H9 (cell line): ENCODE measurements at regions not wholly inside any gene's neighbourhood (a gene's known extent, or its start where the extent isn't known, plus 50 kb on each side); places are given as distances from the start of the nearest gene placed in this dataset.

Experiments
- DNase-seq: peaks from one replicate; pipeline ENCODE4 v3.0.0-alpha.2; 2017
- H2AFZ ChIP-seq: one replicate; pipeline ENCODE4 v1.6.1; 2013; ENCODE audit warnings: mild to moderate bottlenecking, low read length, control low read depth, moderate library complexity
- H2AK5ac ChIP-seq: 2 replicates; pipeline ENCODE4 v1.6.1; 2013; ENCODE audit warnings: low read length, control low read depth, mixed read lengths; ENCODE audit not compliant: insufficient read length
- H2BK120ac ChIP-seq: one replicate; pipeline ENCODE4 v1.6.1; 2013; ENCODE audit warnings: low read depth, mild to moderate bottlenecking, low read length, control low read depth, inconsistent platforms; ENCODE audit not compliant: poor library complexity, severe bottlenecking
- H2BK12ac ChIP-seq: 2 replicates; pipeline ENCODE4 v1.6.1; 2013; ENCODE audit warnings: low read length, control low read depth, mixed read lengths, low read depth; ENCODE audit not compliant: insufficient read length
- H2BK15ac ChIP-seq: 2 replicates; pipeline ENCODE4 v1.6.1; 2013; ENCODE audit warnings: low read depth, low read length, control low read depth
- H2BK20ac ChIP-seq: one replicate; pipeline ENCODE4 v1.6.1; 2013; ENCODE audit warnings: low read depth, mild to moderate bottlenecking, low read length, control low read depth, inconsistent platforms; ENCODE audit not compliant: poor library complexity, severe bottlenecking
- H2BK5ac ChIP-seq: 2 replicates; pipeline ENCODE4 v1.6.1; 2013; ENCODE audit warnings: low read length, control low read depth, mixed read lengths; ENCODE audit not compliant: insufficient read length
- H3K14ac ChIP-seq: 2 replicates; pipeline ENCODE4 v1.6.1; 2013; ENCODE audit warnings: low read length, control low read depth; ENCODE audit not compliant: insufficient read depth
- H3K18ac ChIP-seq: 2 replicates; pipeline ENCODE4 v1.6.1; 2013; ENCODE audit warnings: low read depth, mild to moderate bottlenecking, mixed read lengths, low read length, control low read depth; ENCODE audit not compliant: insufficient read length
- H3K23ac ChIP-seq: 2 replicates; pipeline ENCODE4 v1.6.1; 2013; ENCODE audit warnings: low read length, control low read depth, mixed read lengths, low read depth; ENCODE audit not compliant: insufficient read length
- H3K23me2 ChIP-seq: 2 replicates; pipeline ENCODE4 v1.6.1; 2013; ENCODE audit warnings: low read depth, mild to moderate bottlenecking, mixed read lengths, low read length, control low read depth; ENCODE audit not compliant: insufficient read length, poor library complexity, severe bottlenecking
- H3K27ac ChIP-seq: 2 replicates; pipeline ENCODE4 v1.5.1; 2013; ENCODE audit warnings: low read length, control low read depth, mixed read lengths, low read depth; ENCODE audit not compliant: insufficient read length
- H3K27me3 ChIP-seq: 2 replicates; pipeline ENCODE4 v1.6.1; 2013; ENCODE audit warnings: low read length, control low read depth, inconsistent platforms; ENCODE audit not compliant: insufficient read depth
- H3K4ac ChIP-seq: 2 replicates; pipeline ENCODE4 v1.6.1; 2013; ENCODE audit warnings: low read depth, mild to moderate bottlenecking, control low read depth, inconsistent platforms, low read length, moderate library complexity
- H3K4me1 ChIP-seq: 2 replicates; pipeline ENCODE4 v1.6.1; 2013; ENCODE audit warnings: low read length, control low read depth, inconsistent platforms; ENCODE audit not compliant: insufficient read depth
- H3K4me2 ChIP-seq: 2 replicates; pipeline ENCODE4 v1.6.1; 2013; ENCODE audit warnings: low read length, control low read depth, mixed read lengths; ENCODE audit not compliant: insufficient read length, insufficient read depth
- H3K56ac ChIP-seq: 2 replicates; pipeline ENCODE4 v1.6.1; 2013; ENCODE audit warnings: low read depth, mild to moderate bottlenecking, mixed read lengths, low read length, control low read depth; ENCODE audit not compliant: insufficient read length
- H3K79me1 ChIP-seq: 2 replicates; pipeline ENCODE4 v1.6.1; 2013; ENCODE audit warnings: low read depth, mild to moderate bottlenecking, moderate library complexity, low read length, control low read depth, inconsistent platforms; ENCODE audit not compliant: insufficient read depth, poor library complexity, severe bottlenecking
- H3K79me2 ChIP-seq: 2 replicates; pipeline ENCODE4 v1.6.1; 2013; ENCODE audit warnings: low read length, control low read depth, inconsistent platforms; ENCODE audit not compliant: insufficient read depth
- H3K9ac ChIP-seq: 2 replicates; pipeline ENCODE4 v1.6.1; 2013; ENCODE audit warnings: low read length, control low read depth, mixed read lengths; ENCODE audit not compliant: insufficient read length; ENCODE audit errors: extremely low read depth
- H3K9me3 ChIP-seq: one replicate; pipeline ENCODE4 v1.6.1; 2013; ENCODE audit warnings: low read depth, low read length, inconsistent platforms; ENCODE audit not compliant: control insufficient read depth
- H3T11ph ChIP-seq: one replicate; pipeline ENCODE4 v1.6.1; 2013; ENCODE audit warnings: mild to moderate bottlenecking, low read length, control low read depth, inconsistent platforms
- H4K20me1 ChIP-seq: one replicate; pipeline ENCODE4 v1.6.1; 2013; ENCODE audit not compliant: control insufficient read depth, insufficient read length, insufficient read depth
- H4K5ac ChIP-seq: 2 replicates; pipeline ENCODE4 v1.6.1; 2013; ENCODE audit warnings: low read depth, mild to moderate bottlenecking, mixed read lengths, low read length, control low read depth; ENCODE audit not compliant: insufficient read length
- H4K8ac ChIP-seq: replicated peaks from 2 replicates; pipeline ENCODE4 v1.6.1; 2013; ENCODE audit warnings: low read length, control low read depth, mixed read lengths, low read depth; ENCODE audit not compliant: insufficient read length
- H4K91ac ChIP-seq: 2 replicates; pipeline ENCODE4 v1.6.1; 2013; ENCODE audit warnings: low read depth, mild to moderate bottlenecking, moderate library complexity, mixed read lengths, low read length, control low read depth; ENCODE audit not compliant: insufficient read length
- H3K27ac Mint-ChIP-seq, 3 experiments: 2 replicates in 2 of 3; 3 replicates in 1 of 3; pipeline ENCODE4 v1.8.0; 2020 to 2021; ENCODE audit warnings: mixed read lengths in 3 of 3, mild to moderate bottlenecking in 1 of 3, moderate library complexity in 1 of 3
- H3K27me3 Mint-ChIP-seq: 2 replicates; pipeline ENCODE4 v1.8.0; 2021; ENCODE audit warnings: low read depth, mild to moderate bottlenecking, moderate library complexity, mixed read lengths
- H3K36me3 Mint-ChIP-seq, 3 experiments: 2 replicates in 2 of 3; 3 replicates in 1 of 3; pipeline ENCODE4 v1.8.0; 2020 to 2021; ENCODE audit warnings: low read depth in 3 of 3, mixed read lengths in 3 of 3; ENCODE audit not compliant: insufficient read depth in 1 of 3
- H3K4me1 Mint-ChIP-seq, 2 experiments: 2 replicates each; pipeline ENCODE4 v1.8.0; 2020; ENCODE audit warnings: mixed read lengths in 2 of 2
- H3K4me3 Mint-ChIP-seq, 2 experiments: 2 replicates in 1 of 2; 3 replicates in 1 of 2; pipeline ENCODE4 v1.8.0; 2020 to 2021; ENCODE audit warnings: mild to moderate bottlenecking in 2 of 2, mixed read lengths in 2 of 2, moderate library complexity in 1 of 2
- H3K9me3 Mint-ChIP-seq, 2 experiments: 2 replicates in 1 of 2; 3 replicates in 1 of 2; pipeline ENCODE4 v1.8.0; 2020; ENCODE audit warnings: mild to moderate bottlenecking in 2 of 2, mixed read lengths in 2 of 2, moderate library complexity in 1 of 2
- TF ChIP-seq, protein P1 (sequence below): fragments of 200-600 bp; sonication (generic); conservative IDR thresholded peaks from 3 replicates; pipeline ENCODE4 v1.8.0; 2021; ENCODE audit warnings: antibody characterized with exemption, mild to moderate bottlenecking

DNA sequence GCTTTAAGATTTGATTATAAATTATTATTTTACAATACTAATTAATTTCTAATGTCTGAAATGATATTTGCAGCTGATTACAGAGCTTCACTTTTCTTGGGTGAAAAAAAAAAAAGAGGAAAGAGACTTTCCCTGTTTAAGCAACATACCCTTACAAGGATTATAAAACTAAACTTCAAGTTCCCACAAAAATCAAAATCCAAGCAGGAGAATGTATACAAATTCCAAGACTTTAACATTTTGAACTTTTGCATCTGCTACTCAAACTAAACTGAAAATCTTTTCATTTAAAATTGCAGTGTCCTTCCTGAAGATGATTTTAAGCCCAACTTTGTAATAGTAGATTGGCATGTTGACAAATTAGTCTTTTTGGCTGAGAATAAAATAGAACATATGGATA lies 742.4 kb upstream of the INTU start:
- H4K8ac ChIP-seq = no peak overlapping the region
- H3K18ac ChIP-seq = no peak overlapping the region
- H3K79me2 ChIP-seq = no peaks in the 10 kb centered on the region
- H3K27ac ChIP-seq = no peak overlapping the region
- H2AFZ ChIP-seq = no peak overlapping the region
- H3K4me3 Mint-ChIP-seq = no peak overlapping the region
- no peak overlapping the region for H2BK20ac ChIP-seq
- H3K27ac Mint-ChIP-seq = no peak overlapping the region
- H3T11ph ChIP-seq = no peak overlapping the region
- no peaks in the 10 kb centered on the region for H3K4me1 ChIP-seq
- H3K36me3 Mint-ChIP-seq = peaks cover 0 to 6% (median 0%) of the 10 kb centered on the region in 3 experiments; a peak in 2 of 7 replicates
- H3K9me3 Mint-ChIP-seq = peaks cover 0 to 2% of the 10 kb centered on the region in 2 experiments; a peak in 1 of 5 replicates
- H3K9me3 ChIP-seq = no peaks in the 10 kb centered on the region
- H2BK15ac ChIP-seq = no peak overlapping the region
- H3K23me2 ChIP-seq = no peaks in the 10 kb centered on the region
- H3K27me3 ChIP-seq = no peaks in the 10 kb centered on the region
- H2BK120ac ChIP-seq = no peak overlapping the region
- no peak overlapping the region for H3K4me2 ChIP-seq
- H3K27me3 Mint-ChIP-seq = no peaks in the 10 kb centered on the region
- no peak for DNase-seq
- no peak overlapping the region for H4K5ac ChIP-seq
- no peak overlapping the region for H3K9ac ChIP-seq
- H3K4ac ChIP-seq = no peak overlapping the region
- H3K14ac ChIP-seq = no peak overlapping the region
- H3K4me1 Mint-ChIP-seq = no peaks in the 10 kb centered on the region
- no peak overlapping the region for H3K23ac ChIP-seq
- no peak overlapping the region for H3K56ac ChIP-seq
- H2BK5ac ChIP-seq = no peak overlapping the region
- no peaks in the 10 kb centered on the region for H3K79me1 ChIP-seq
- TF ChIP-seq, protein P1, sequence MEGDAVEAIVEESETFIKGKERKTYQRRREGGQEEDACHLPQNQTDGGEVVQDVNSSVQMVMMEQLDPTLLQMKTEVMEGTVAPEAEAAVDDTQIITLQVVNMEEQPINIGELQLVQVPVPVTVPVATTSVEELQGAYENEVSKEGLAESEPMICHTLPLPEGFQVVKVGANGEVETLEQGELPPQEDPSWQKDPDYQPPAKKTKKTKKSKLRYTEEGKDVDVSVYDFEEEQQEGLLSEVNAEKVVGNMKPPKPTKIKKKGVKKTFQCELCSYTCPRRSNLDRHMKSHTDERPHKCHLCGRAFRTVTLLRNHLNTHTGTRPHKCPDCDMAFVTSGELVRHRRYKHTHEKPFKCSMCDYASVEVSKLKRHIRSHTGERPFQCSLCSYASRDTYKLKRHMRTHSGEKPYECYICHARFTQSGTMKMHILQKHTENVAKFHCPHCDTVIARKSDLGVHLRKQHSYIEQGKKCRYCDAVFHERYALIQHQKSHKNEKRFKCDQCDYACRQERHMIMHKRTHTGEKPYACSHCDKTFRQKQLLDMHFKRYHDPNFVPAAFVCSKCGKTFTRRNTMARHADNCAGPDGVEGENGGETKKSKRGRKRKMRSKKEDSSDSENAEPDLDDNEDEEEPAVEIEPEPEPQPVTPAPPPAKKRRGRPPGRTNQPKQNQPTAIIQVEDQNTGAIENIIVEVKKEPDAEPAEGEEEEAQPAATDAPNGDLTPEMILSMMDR = no peak
- no peak overlapping the region for H4K91ac ChIP-seq
- H2BK12ac ChIP-seq = no peak overlapping the region
- H4K20me1 ChIP-seq = no peaks in the 10 kb centered on the region
- H2AK5ac ChIP-seq = no peak overlapping the region
